ENCODE measurements at regions not wholly inside any gene's neighbourhood (a gene's known extent, or its start where the extent isn't known, plus 50 kb on each side); places are given as distances from the start of the nearest gene placed in this dataset.
"Not testable (repeated sequence)": the region's sequence is repeated elsewhere in the genome, so short reads cannot be mapped to it uniquely, and the experiment has no call there.

- no peak for DNase-seq
Measured at GRCh38 chr6:8944548-8944947, 509.2 kb upstream of the SLC35B3 start.

GRCh38 chr6:8943073-8943472, 507.7 kb upstream of the SLC35B3 start:
- DNase-seq, result no peak

GRCh38 chr6:8941577-8941976, 506.2 kb upstream of the SLC35B3 start:
- DNase-seq, result no peak

GRCh38 chr6:8940356-8940755, 505.0 kb upstream of the SLC35B3 start:
- no peak for DNase-seq

GRCh38 chr6:8939615-8940014, 504.3 kb upstream of the SLC35B3 start:
- DNase-seq, result no peak

GRCh38 chr6:8934318-8934717, 499.0 kb upstream of the SLC35B3 start:
- no peak for DNase-seq

- DNase-seq, result no peak
Measured at GRCh38 chr6:8930009-8930408, 494.7 kb upstream of the SLC35B3 start.

- DNase-seq, result not testable (repeated sequence)
Measured at GRCh38 chr6:8920244-8920643, 484.9 kb upstream of the SLC35B3 start.

- DNase-seq, result no peak
Measured at GRCh38 chr6:8918196-8918595, 482.9 kb upstream of the SLC35B3 start.

GRCh38 chr6:8914700-8915099, 479.4 kb upstream of the SLC35B3 start:
- DNase-seq, result no peak

- no peak for DNase-seq
Measured at GRCh38 chr6:8908638-8909037, 473.3 kb upstream of the SLC35B3 start.

GRCh38 chr6:8906699-8907098, 471.4 kb upstream of the SLC35B3 start:
- no peak for DNase-seq

- no peak for DNase-seq
Measured at GRCh38 chr6:8905757-8906156, 470.4 kb upstream of the SLC35B3 start.

- no peak for DNase-seq
Measured at GRCh38 chr6:8904754-8905153, 469.4 kb upstream of the SLC35B3 start.

- no peak for DNase-seq
Measured at GRCh38 chr6:8900056-8900455, 464.7 kb upstream of the SLC35B3 start.

- DNase-seq, result no peak
Measured at GRCh38 chr6:8889514-8889913, 454.2 kb upstream of the SLC35B3 start.

- DNase-seq, result no peak
Measured at GRCh38 chr6:8888468-8888867, 453.1 kb upstream of the SLC35B3 start.

- no peak for DNase-seq
Measured at GRCh38 chr6:8881663-8882062, 446.3 kb upstream of the SLC35B3 start.

- no peak for DNase-seq
Measured at GRCh38 chr6:8879334-8879733, 444.0 kb upstream of the SLC35B3 start.

- DNase-seq, result no peak
Measured at GRCh38 chr6:8875986-8876385, 440.6 kb upstream of the SLC35B3 start.

GRCh38 chr6:8872589-8872988, 437.2 kb upstream of the SLC35B3 start:
- DNase-seq, result no peak

GRCh38 chr6:8865451-8865850, 430.1 kb upstream of the SLC35B3 start:
- DNase-seq, result no peak

- no peak for DNase-seq
Measured at GRCh38 chr6:8860671-8861070, 425.3 kb upstream of the SLC35B3 start.

GRCh38 chr6:8859501-8859900, 424.2 kb upstream of the SLC35B3 start:
- no peak for DNase-seq

- no peak for DNase-seq
Measured at GRCh38 chr6:8858854-8859331, 423.5 kb upstream of the SLC35B3 start.

GRCh38 chr6:8857160-8857559, 421.8 kb upstream of the SLC35B3 start:
- DNase-seq, result no peak
